A673 (cell line): ENCODE measurements at regions not wholly inside any gene's neighbourhood (a gene's known extent, or its start where the extent isn't known, plus 50 kb on each side); places are given as distances from the start of the nearest gene placed in this dataset.

Experiments
- BruUV-seq: library from RNA; stranded (reverse); fragments of 400-500 nt; replicated peaks from 2 replicates; lab custom pipeline; 2021; lab: Mats Ljungman, UMichigan
- CTCF ChIA-PET: fragments of 300-600 bp; sonication (Branson Sonifier 250); formaldehyde crosslinking; loops from one replicate; lab custom pipeline; 2022; ENCODE audit warnings: antibody characterized with exemption; lab: Charles Lee
- POLR2A ChIA-PET: fragments of 300-600 bp; sonication (Branson Sonifier 250); formaldehyde crosslinking; loops from one replicate; lab custom pipeline; 2022; ENCODE audit warnings: antibody characterized with exemption; ENCODE audit not compliant: low non-redundant PET; lab: Charles Lee
- DNase-seq: peaks from one replicate; pipeline ENCODE4 v3.0.0-alpha.2; 2015; ENCODE audit warnings: low spot score
- H3K27ac ChIP-seq: fragments of 200-600 bp; sonication (generic); 2 replicates; pipeline ENCODE4 v1.5.1; 2016; ENCODE audit warnings: mixed run types, low read depth, mild to moderate bottlenecking, mixed read lengths, antibody characterized with exemption, low read length; ENCODE audit not compliant: poor library complexity, severe bottlenecking
- H3K27me3 ChIP-seq: fragments of 200-600 bp; sonication (generic); replicated peaks from 2 replicates; pipeline ENCODE4 v1.6.1; 2017; ENCODE audit warnings: mixed run types, low read depth, mild to moderate bottlenecking, mixed read lengths, antibody characterized with exemption, low read length; ENCODE audit not compliant: insufficient read depth, poor library complexity
- H3K36me3 ChIP-seq: fragments of 200-600 bp; sonication (generic); 2 replicates; pipeline ENCODE4 v1.6.1; 2016; ENCODE audit warnings: mixed run types, mild to moderate bottlenecking, mixed read lengths, antibody characterized with exemption, low read length; ENCODE audit not compliant: insufficient read depth, poor library complexity, severe bottlenecking
- H3K4me1 ChIP-seq: fragments of 200-600 bp; sonication (generic); 2 replicates; pipeline ENCODE4 v1.6.1; 2017; ENCODE audit warnings: mixed run types, mild to moderate bottlenecking, mixed read lengths, antibody characterized with exemption, low read length; ENCODE audit not compliant: insufficient read depth, poor library complexity, severe bottlenecking
- H3K4me3 ChIP-seq: fragments of 200-600 bp; sonication (generic); 2 replicates; pipeline ENCODE4 v1.5.1; 2016; ENCODE audit warnings: low read depth, mixed run types, mild to moderate bottlenecking, mixed read lengths, low read length; ENCODE audit not compliant: poor library complexity, severe bottlenecking
- H3K9me3 ChIP-seq: fragments of 200-600 bp; sonication (generic); 2 replicates; pipeline ENCODE4 v1.6.1; 2016; ENCODE audit warnings: mixed run types, low read depth, mild to moderate bottlenecking, mixed read lengths, antibody characterized with exemption, low read length; ENCODE audit not compliant: poor library complexity, severe bottlenecking
- CTCF ChIP-seq: fragments of 300-800, 200-600 bp; sonication (generic); conservative IDR thresholded peaks from 2 replicates; pipeline ENCODE4 v1.5.1; 2017; ENCODE audit warnings: low read depth, mild to moderate bottlenecking, antibody characterized with exemption, low read length, moderate library complexity, mixed read lengths
- EZH2 ChIP-seq: fragments of 200-600 bp; sonication (generic); IDR thresholded peaks from 2 replicates; pipeline ENCODE4 v1.6.1; 2017; ENCODE audit warnings: borderline replicate concordance, low read depth, mild to moderate bottlenecking, mixed read lengths, antibody characterized with exemption, low read length; ENCODE audit not compliant: poor library complexity, severe bottlenecking
- intact Hi-C: fragments of 100-400 bp; cut with micrococcal nuclease; formaldehyde crosslinking; loops from one replicate; pipeline ENCODE4 v1.10.0; 2022; ENCODE audit not compliant: unreplicated experiment

GRCh38 chr9:28848671-28849070 is 1275.4 kb upstream of the C9orf72 start:
- CTCF ChIA-PET = no interaction called here
- no TSS peak for BruUV-seq

GRCh38 chr9:28853477-28853876 is 1280.2 kb upstream of the C9orf72 start:
- peak; percentile 41 for DNase-seq
- H3K4me3 ChIP-seq = no peak overlapping the region
- H3K27me3 ChIP-seq = no peaks in the 10 kb centered on the region
- no TSS peak for BruUV-seq
- POLR2A ChIA-PET = no interaction called here
- H3K9me3 ChIP-seq = no peaks in the 10 kb centered on the region
- CTCF ChIA-PET = no interaction called here
- no peak for TF ChIP-seq EZH2
- TF ChIP-seq CTCF = peak; percentile 41; the same call in 1 of the 2 replicates
- intact Hi-C loops = no loop called here
- H3K36me3 ChIP-seq = no peaks in the 10 kb centered on the region
- H3K27ac ChIP-seq = no peak overlapping the region
- peaks cover 52% of the 10 kb centered on the region for H3K4me1 ChIP-seq

More at GRCh38 chr9:28848671-28849070, 1275.4 kb upstream of the C9orf72 start:
- Histone ChIP-seq H3K36me3 (no peaks in the 10 kb centered on the region), H3K9me3 (no peaks in the 10 kb centered on the region), H3K27ac (peak overlapping the region; percentile 63), H3K4me3 (no peak overlapping the region), H3K4me1 (peaks cover 50% of the 10 kb centered on the region), H3K27me3 (no peaks in the 10 kb centered on the region)
- intact Hi-C loops = no loop called here
- TF ChIP-seq EZH2 = no peak
- TF ChIP-seq CTCF = no peak
- POLR2A ChIA-PET = no interaction called here
- DNase-seq = peak; percentile 75

GRCh38 chr9:28866951-28867350 is 1293.7 kb upstream of the C9orf72 start:
- ChIA-PET POLR2A (no interaction called here), CTCF (no interaction called here)
- TF ChIP-seq CTCF = no peak
- no peaks in the 10 kb centered on the region for H3K27me3 ChIP-seq
- no peaks in the 10 kb centered on the region for H3K36me3 ChIP-seq
- peak overlapping the region; percentile 55 for H3K27ac ChIP-seq
- H3K9me3 ChIP-seq = no peaks in the 10 kb centered on the region
- no peak overlapping the region for H3K4me3 ChIP-seq
- peaks cover 45% of the 10 kb centered on the region for H3K4me1 ChIP-seq
- intact Hi-C loops = loop anchor here (5.0 kb wide), 1 partner anchor 50 kb away; no protein-coding TSS in a partner anchor
- DNase-seq = peak; percentile 64
- no TSS peak for BruUV-seq
